Endothelial cell of hepatic sinusoid (primary cell): ENCODE measurements at regions not wholly inside any gene's neighbourhood (a gene's known extent, or its start where the extent isn't known, plus 50 kb on each side); places are given as distances from the start of the nearest gene placed in this dataset.

Source experiments
- in situ Hi-C: cut with HindIII; loops from 2 replicates; pipeline ENCODE4 v1.10.0; 2017; ENCODE audit warnings: low sequenced_read_pairs

DNA sequence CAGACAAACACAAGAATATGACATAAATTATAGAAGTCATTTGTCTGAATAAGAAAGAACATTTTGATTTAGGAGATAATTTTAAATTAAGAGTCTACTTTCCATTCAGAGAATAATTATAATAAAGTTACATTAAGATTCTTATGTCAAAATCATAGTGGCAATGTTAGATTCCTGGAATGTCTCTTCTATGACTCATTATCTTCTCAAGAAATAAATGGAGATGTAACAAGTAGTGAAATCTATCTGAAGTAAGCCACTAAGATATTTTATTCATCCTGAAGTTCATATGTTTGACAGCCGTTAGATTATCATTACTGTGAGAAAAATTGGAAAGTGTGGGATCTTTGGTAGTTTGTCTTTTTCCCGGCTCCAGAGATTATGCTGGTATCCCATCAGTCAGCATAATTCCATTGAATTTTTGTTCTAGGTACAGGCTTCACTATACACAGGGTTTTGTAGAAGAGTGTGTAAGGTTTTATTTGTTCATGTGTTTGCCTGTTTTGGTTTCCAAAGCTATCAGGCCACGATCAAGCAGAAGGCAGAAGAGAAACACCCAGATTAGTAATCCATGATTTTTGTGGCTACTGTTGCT is 1246.6 kb upstream of the LRRTM1 start:
- in situ Hi-C loops = no loop called here

DNA sequence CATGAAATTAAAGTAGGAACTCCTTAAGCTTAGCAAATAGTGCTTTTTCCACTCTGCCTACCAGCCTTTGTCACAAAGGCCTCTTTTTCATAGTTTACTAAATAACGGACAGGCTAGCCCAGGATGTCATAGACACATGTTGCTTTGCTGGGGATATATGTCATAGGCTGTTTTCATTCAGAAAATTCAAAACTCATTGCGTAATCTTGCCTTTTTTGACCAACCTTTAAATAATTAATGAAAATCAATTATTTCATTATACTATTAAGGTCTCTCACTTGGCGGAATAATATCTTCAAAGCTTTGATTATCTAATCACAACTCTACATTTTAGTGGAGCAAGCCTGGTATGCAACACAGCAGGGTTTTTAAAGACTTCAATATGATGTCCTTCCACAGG is 1245.7 kb upstream of the LRRTM1 start:
- in situ Hi-C loops = no loop called here

DNA sequence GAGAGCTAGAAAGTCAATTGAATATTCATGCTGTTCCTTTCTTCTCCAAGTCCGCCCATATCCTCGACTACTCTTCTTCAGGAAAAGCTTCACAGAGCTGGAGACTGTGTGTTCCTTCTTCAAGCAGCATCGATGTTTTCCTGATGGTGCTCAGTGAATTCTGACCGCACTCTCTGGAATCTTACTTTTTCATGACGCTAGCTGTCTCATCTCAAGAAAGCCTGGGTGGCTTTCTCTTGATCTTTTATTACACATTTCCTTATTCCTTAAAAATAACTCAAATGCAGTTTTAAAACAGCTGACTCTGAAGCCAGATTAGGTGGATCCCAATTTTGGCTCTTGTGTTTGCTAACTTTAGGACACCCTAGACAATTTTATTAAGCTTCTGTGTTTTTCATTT is 1245.1 kb upstream of the LRRTM1 start:
- in situ Hi-C loops = no loop called here

DNA sequence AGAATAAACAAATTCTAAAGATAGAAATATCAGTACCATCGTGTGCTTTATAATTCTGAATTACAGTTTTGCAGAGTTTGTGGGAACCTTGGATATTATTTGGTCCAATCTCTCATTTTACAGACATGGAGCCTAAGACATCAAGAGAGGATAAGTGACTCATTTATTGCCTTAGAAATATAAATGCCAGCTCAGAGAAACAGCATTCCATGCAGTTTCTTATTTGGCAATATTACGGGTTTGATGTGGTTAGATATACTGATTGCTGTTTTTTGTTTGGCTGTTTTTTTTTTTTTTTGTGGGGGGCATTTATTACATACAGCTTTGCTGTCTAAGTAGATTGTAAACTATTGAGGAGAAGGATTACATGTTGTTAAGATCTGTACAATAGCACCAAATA is 1241.1 kb upstream of the LRRTM1 start:
- in situ Hi-C loops = no loop called here

DNA sequence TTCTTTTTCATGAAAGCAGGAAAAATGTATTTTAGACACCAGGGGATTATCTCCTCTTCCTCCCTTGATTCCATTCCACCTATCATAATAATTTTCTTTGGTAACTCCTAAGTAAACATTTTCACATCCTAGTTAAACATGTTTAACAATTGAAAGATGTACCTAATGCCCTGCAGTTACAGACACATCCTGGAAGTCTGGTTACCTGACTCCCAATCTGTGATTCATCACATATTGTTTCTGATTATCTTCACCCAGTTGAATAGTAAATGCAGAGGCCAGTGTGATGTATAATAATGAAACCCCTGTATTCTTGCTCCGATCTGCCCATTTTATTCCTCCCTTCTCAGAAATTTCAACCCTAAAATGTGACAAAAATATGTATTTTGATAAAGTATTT is 1237.6 kb upstream of the LRRTM1 start:
- in situ Hi-C loops = no loop called here

DNA sequence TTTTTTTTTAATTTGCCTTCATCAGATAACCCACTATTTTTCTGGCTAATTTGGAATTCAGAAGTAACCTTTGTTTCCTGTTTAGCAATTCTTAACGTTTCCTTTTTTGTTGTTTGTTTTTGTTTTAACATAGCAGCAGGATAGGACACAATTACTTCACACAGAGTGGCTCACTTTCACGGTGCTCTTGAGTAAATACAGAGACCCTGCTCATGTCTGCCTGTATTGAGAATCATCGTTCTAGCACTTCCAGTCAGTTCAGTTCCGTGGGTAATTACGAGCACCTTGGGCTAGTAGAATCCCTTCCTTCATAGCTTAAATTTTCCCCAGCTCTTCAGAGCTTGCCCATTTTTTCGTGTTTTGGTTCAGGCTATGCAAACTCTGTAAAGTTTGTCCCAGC is 1225.4 kb upstream of the LRRTM1 start:
- in situ Hi-C loops = no loop called here

DNA sequence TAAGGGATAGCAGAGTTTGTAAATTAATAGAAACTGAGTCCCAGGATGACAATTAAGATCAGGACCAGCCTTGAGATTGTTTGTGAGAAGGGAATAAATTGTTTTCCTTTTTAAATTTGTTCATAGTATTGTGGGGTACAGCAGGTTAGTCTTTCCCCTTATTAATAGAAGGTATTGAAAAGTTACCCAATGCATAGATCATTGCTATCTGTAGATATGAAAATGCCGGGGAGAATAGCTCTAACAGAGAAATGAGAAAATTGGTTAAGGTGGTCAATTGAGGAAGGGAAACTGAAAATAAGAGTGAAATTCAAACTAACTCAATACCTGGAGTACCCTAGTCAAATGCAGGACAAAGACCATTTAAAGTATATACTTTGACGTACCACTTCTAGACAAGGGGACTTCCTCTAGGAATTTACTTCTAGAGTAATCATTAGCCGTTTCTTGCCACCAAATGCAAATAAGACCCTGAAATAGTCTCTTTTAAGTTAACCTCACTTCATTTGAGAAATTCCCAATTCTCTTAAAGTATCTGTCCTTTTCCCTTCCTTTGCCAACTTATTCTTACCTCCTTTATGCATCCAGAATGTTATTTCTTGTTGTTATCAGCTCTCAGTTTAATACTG is 1224.4 kb upstream of the LRRTM1 start:
- in situ Hi-C loops = no loop called here

DNA sequence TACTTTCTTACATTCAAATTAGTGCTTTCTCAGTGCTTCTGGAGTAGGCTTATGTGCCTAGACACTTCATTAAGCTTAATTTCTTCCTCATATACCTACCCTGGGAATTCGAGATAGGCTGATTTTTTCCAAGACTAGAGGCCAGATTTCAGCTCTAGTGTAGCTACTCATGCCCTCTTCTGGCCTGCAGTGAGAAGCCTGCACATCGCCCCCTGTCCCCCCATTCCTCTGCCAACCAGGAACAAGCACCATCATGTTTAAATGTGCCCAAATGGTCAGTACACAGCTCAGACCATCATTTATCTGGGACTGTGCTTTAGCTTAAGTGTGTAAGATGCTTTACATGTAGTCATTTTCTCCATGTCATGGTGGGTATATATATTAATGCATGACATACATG is 1218.8 kb upstream of the LRRTM1 start:
- in situ Hi-C loops = no loop called here

DNA sequence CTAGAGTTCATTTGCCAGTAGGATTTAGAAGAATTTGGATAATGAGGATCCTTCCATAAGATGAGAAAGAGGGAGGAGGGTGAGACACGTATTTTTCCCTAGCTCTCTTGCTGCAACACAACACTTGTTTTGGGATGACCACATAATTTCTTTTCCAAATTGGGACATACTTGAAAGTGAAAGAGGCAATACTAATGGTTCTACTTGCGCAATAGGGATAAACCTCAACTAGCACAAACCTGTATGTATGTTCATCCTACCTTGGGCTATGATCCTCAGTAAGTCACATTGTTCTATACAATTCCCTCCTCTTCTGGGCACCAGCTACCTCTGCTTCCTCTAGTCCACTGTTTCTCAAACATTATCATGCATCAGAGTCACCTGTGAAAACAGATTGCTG is 1208.8 kb upstream of the LRRTM1 start:
- in situ Hi-C loops = no loop called here

DNA sequence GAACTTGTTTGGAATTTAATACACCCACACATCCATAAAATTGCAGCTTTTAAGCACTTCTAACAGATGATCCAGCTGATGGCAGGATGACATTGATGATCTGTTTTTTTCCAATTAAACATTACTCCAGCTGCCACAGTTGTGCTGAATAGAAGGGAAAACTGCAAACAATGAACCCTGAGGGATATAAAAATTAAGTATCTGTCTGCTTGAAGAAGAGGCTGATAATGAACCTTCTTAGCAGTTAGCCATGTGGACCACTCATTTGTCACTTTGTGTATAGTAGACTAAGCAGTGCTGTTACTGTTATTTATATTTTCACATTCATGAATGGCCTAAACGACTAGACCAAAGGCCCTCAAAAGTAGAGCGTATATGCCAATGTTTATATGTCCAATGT is 1201.0 kb upstream of the LRRTM1 start:
- in situ Hi-C loops = no loop called here

DNA sequence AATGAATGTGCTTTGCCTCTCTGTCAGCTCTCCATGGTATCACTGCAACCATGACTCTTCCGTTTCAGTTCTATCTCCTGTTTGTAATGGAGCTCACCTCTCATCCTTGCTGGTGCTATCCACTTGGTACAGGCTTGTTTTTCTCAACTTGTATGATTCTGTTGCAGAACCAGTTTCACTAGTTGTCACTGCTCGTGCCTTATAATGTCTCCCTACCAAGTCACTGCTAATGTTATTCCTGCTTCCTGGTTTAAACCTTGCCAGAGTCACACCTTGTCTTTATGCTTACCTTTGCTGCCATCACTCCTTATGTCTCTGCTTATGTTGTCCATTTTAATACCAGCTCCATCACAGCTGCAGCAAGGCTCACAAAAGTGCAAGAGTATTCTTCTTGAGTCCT is 1191.0 kb upstream of the LRRTM1 start:
- in situ Hi-C loops = no loop called here

DNA sequence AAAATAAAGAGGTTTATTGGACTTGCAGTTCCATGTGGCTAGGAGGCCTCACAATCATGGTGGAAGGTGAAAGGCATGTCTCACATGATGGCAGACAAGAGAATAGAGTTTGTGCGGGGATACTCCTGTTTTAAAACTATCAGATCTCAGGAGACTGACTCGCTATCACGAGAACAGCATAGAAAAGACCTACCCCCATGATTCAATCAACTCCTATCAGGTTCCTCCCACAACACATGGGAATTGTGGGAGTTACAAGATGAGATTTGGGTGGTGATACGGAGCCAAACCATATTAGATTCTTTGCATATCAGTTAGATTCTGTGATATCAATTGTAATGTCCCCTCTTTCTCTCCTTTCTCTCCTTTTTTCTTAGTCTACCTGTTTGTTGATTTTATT is 1178.7 kb upstream of the LRRTM1 start:
- in situ Hi-C loops = no loop called here

DNA sequence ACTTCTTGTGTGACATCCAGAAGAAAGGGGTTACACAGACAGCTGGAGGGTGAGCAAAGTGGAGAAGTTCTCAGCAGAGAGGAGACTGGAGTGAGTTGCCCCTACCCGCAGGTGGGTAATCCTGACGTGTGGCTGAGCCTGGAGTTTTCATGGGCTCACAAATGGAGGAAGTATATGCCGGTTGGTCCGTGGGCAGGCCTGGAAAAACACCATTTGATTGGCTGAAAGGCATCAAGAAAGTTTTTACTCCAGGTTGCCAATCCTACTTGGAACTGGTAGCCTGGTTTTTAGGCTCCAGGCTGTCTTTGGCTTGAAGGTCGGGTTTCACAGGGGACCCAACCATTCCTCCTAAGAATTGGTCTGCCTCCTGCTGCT is 1177.4 kb upstream of the LRRTM1 start:
- in situ Hi-C loops = no loop called here

DNA sequence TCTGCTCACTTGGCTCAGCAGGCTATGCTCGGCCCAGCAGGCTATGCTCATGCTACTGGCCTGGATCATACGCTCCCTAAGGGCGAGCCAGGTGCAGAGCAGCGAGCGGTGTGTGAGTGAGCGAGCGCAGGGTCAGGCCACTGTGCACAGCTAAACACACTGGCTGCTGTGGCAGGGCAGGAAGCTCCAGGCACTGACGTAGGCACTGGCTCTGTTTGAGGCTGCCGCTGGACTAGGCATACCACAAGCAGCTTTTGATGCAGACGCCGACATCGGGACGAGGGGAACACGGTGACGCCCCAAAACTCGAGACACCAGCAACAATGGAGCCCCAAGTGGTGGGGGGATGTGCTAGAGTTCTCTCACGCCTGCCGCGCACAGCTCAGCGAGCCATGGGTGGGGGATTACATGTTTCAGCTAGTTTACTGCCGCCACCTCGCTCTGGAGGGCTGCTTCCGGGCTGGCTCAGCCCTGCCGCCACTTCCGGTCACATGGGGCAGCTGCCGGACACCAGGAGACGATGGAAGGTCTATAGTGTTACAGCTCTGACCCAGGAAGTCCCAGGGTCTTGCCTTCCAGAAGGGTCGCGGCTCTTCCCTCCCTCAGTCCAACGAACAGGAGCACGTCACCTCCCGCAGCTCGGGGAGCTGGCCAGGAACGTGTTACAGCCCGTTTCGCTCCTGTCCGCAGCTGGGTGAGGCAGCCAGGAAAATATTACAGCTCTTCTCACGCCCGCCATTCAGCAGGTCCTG is 1176.9 kb upstream of the LRRTM1 start:
- in situ Hi-C loops = no loop called here

DNA sequence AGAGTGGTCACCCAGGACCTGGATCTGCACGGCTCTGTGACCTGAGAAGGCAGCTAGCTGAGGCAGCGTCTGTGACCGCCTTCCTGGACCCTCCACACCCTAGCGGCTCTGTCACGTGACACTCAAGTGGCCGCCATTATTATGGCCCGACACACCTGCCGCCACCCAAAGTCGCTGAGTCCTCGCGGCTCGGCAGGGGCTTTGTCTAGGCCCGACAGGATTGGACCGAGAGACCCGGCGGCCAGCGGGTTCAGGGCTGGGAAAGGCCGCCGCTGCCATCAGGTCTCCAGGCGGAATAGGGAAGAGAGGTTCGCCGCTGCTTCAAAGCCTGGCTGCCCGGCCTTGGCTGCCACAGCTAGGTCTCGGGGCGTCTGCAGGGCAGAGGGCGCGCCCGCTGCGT is 1162.5 kb upstream of the LRRTM1 start:
- in situ Hi-C loops = no loop called here

DNA sequence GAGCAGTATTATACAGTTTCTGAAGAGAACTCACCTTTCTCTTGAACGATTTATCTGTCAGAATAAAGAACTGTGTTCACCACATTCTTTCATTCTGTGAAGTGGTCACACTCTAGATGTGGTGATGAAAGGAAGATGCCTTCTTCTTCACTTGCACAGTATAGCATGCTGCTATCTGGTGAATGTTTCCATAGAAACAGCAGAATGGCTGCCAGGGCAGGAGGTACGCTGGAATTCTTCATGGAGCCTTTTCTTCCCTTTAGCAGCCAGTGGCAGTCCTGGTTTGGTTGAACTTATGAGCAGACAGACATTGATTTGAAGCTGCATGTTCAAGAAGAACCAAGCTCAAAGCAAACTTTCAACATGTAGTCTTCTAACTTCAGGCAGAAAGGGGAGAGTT is 1157.9 kb upstream of the LRRTM1 start:
- in situ Hi-C loops = no loop called here

DNA sequence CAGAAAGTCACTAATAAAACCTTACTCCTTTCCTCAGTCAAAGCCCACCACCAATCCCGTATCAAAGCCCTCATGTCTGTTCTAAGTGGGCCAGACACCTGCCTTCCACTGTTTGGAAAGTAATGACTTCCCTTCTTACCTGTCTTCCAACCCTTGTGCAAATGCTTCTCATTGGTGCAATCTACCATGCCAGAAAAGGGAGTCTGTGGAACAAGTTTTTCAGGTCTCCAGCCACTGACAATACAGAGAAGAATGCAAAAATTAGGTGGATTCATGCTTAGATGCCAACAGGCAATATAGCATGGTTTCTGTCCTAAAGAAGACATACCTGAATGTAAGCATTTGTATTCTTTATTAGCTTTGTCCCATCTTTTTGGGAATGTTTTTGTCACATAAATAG is 1140.6 kb upstream of the LRRTM1 start:
- in situ Hi-C loops = no loop called here

DNA sequence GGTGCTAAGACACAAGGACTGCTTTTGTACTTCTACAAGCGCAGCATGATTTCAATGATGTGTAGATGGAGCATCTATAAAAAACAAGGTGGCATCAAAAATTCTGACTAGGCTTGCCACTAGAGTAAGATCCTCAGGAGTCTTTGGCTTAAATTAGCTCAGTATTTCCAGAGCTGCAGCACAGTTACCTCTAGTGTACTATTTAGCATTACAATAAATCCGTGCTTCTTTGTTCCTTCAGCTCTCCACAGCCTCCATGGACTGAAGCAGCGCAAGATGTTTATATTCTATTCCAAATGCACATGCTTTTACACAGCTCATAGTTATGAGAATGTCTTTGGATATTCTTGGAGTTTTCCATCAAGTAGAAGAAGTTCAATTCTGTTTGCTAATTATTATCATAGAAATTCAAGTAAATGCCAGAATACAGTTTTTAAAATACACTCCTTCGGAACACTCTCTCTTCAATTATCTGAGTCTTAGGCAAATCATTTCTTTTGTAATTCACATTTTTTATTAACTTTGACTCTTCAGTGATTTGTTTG is 1133.0 kb upstream of the LRRTM1 start:
- in situ Hi-C loops = no loop called here

DNA sequence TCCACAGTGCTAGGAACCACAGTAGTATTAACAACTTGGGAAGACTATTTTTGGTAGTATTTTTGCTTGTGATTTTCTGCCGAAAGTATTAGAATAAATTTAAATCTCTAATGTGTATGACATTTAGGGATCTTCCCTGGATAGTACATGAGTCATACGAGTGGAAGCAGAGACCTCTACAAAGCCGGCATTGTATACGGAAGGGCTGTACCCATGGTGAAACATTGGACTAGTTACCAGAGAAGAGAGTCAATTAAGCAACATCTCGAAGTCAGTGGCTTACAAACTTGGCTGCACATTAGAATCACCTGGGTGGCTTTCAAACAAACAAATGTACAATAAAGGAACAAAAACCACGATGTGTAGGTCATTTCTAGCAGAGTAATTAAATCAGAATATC is 1131.7 kb upstream of the LRRTM1 start:
- in situ Hi-C loops = no loop called here

DNA sequence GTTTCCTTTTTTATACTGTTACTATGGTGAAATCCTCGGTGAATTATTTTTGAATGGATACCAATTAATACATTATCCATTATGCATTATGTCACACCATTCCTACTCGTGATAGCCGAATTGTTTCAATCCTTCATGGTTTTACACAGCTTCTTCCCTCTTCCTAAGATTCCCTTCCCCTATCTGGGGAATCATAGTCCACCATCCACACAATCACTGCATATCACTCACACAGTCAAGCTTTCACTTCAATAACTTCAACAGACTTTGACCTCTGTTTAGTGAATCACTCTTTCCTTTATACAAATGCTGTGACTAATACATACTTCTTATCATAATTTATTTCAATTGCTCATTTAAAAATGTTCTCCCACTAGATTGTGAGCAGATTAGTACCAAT is 1108.1 kb upstream of the LRRTM1 start:
- in situ Hi-C loops = no loop called here

DNA sequence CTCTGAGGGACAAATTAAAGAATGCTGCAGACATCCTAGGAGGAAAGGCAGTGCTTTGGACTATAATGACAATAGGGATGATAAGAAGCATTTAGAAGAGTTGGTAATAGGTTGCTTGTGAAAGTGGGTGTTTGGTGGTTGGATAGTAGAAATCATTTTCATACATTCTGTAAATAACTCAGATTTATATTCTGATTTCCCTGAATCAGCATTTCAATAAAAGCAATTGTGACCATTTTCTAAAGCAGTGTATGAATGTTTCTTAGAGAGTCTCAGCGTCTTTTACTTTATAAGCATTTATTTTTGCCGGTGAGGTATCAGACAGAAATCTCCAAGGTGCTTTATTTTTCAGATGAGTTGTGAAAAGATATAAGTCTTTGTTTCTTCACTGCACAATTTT is 1099.0 kb upstream of the LRRTM1 start:
- in situ Hi-C loops = no loop called here

DNA sequence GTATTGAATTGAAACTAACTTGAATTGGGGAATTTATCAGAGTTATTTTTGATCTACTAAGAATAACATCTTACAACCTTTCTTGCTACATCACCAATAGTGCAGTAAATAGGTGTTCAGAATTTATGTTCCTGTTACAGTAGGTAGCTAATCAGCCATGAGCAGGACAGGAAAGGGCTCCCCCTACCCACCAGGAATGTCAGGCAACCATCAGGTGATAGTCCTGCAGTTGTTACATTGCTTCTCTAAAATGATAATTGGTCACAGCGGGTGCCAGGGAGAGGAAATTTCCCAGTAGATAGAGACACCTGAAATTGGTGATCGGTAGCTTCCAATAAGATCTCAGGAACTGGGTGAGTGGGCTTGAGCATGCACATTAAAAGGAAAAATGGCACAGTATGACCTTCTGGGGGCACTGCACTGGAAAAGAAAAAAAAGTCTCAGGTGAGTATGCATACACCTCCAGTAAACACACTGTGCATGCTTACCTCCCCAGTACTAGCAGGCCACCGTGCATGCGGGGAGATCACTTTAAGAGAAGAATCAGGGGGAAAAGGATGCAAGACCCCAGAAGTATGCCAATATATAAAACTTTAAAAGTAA is 1092.0 kb upstream of the LRRTM1 start:
- in situ Hi-C loops = no loop called here
